Right lobe of liver (tissue), 4 donors: ENCODE measurements at regions not wholly inside any gene's neighbourhood (a gene's known extent, or its start where the extent isn't known, plus 50 kb on each side); places are given as distances from the start of the nearest gene placed in this dataset.

Experiments
- CTCF ChIP-seq, 4 donors: fragments of 200-600 bp in 3 of 4; fragments of 450-650 bp in 1 of 4; IDR thresholded peaks; one replicate each; pipeline versions ENCODE4 v1.5.1 to v1.8.0; 2016 to 2022; ENCODE audit warnings: antibody characterized with exemption in 4 of 4, mild to moderate bottlenecking in 2 of 4
- POLR2A ChIP-seq: fragments of 450-650 bp; IDR thresholded peaks from one replicate; pipeline ENCODE4 v1.6.1; 2017; ENCODE audit warnings: antibody characterized with exemption, mild to moderate bottlenecking
- donor health status: DM: no; HTN: no; CAD: no.
- donor health status: DM: no; HTN: no; CAD: no.
- donor health status: DM: no; HTN: yes; CAD: no.

DNA sequence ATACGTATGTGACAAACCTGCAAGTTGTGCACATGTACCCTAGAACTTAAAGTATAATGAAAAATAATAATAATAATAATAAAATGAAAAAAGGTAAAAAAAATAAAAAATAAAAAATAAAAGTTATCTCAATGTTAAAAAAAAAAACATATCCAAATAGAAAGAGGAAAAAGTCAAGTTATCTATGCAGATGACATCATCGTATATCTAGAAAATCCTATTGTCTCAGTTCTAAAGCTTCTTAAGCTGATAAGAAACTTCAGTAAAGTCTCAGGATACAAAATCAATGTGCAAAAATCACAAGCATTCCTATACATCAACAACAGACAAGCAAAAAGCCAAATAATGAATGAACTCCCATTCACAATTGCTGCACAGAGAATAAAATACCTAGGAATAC is 466.6 kb upstream of the PHF14 start:
- TF ChIP-seq CTCF (IDR thresholded peaks at IDR 0.05) (no peak), POLR2A (no peak)
